ENCODE measurements at regions not wholly inside any gene's neighbourhood (a gene's known extent, or its start where the extent isn't known, plus 50 kb on each side); places are given as distances from the start of the nearest gene placed in this dataset.
"Not testable (repeated sequence)": the region's sequence is repeated elsewhere in the genome, so short reads cannot be mapped to it uniquely, and the experiment has no call there.

DNA sequence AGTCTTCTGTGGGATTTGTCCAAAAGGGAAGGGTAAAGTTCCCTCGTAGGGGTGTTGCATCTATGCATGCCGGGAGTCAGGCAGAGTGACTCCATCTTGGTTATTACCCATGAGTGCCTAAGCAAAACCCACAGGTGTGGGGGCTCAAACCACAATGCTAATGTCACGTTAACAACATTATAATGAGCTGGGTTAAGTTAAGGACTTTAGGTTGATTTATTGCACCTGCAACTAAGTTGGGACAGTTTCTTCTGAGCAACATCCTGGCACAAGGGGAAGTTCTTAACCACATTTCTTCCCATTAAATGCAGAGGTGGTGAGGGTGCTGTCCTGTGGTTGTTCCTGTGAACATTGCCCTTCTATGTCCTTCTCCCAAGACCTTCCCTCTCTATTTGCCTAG, 1596.8 kb upstream of the SLC39A10 start:
- Mint-ChIP-seq H3K36me3 (ENCODE audit: unreplicated experiment) (no peaks in the 10 kb centered on the region), H3K9me3 (ENCODE audit: unreplicated experiment) (no peaks in the 10 kb centered on the region), H3K4me3 (ENCODE audit: unreplicated experiment) (no peak overlapping the region), H3K27me3 (ENCODE audit: unreplicated experiment) (no peaks in the 10 kb centered on the region), H3K4me1 (ENCODE audit: unreplicated experiment) (no peaks in the 10 kb centered on the region), H3K27ac (ENCODE audit: unreplicated experiment) (no peak overlapping the region)
- TF ChIP-seq, protein P1, sequence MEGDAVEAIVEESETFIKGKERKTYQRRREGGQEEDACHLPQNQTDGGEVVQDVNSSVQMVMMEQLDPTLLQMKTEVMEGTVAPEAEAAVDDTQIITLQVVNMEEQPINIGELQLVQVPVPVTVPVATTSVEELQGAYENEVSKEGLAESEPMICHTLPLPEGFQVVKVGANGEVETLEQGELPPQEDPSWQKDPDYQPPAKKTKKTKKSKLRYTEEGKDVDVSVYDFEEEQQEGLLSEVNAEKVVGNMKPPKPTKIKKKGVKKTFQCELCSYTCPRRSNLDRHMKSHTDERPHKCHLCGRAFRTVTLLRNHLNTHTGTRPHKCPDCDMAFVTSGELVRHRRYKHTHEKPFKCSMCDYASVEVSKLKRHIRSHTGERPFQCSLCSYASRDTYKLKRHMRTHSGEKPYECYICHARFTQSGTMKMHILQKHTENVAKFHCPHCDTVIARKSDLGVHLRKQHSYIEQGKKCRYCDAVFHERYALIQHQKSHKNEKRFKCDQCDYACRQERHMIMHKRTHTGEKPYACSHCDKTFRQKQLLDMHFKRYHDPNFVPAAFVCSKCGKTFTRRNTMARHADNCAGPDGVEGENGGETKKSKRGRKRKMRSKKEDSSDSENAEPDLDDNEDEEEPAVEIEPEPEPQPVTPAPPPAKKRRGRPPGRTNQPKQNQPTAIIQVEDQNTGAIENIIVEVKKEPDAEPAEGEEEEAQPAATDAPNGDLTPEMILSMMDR (IDR thresholded peaks at IDR 0.05) = no peak
- DNase-seq (ENCODE audit: extremely low spot score, unreplicated experiment) = no peak

DNA sequence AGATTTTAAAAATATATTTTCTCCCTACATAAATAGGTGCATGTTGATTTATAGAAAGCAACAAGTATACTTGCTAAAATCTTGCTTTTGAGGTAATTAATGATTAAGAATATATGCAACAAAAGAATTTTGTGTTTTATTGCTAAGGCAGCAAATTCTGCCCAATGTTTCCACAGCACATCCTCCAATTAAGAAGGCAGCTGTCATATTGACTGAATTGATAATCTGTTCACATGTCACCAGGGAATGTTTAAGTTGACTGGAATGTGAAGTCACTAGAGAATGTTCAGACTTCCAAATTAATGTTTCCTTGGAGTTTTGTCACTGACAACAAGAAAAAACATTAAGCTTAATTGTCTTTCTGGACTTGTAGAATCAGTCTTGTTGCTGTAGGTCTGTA, 1602.7 kb upstream of the SLC39A10 start:
- no peak overlapping the region for H3K27ac Mint-ChIP-seq (ENCODE audit: unreplicated experiment)
- H3K36me3 Mint-ChIP-seq (ENCODE audit: unreplicated experiment) = no peaks in the 10 kb centered on the region
- no peak for DNase-seq (ENCODE audit: extremely low spot score, unreplicated experiment)
- no peak overlapping the region for H3K4me3 Mint-ChIP-seq (ENCODE audit: unreplicated experiment)
- TF ChIP-seq, protein P1 (IDR thresholded peaks at IDR 0.05) = no peak
- H3K27me3 Mint-ChIP-seq (ENCODE audit: unreplicated experiment) = no peaks in the 10 kb centered on the region
- no peaks in the 10 kb centered on the region for H3K9me3 Mint-ChIP-seq (ENCODE audit: unreplicated experiment)
- peaks cover 2% of the 10 kb centered on the region for H3K4me1 Mint-ChIP-seq (ENCODE audit: unreplicated experiment)

DNA sequence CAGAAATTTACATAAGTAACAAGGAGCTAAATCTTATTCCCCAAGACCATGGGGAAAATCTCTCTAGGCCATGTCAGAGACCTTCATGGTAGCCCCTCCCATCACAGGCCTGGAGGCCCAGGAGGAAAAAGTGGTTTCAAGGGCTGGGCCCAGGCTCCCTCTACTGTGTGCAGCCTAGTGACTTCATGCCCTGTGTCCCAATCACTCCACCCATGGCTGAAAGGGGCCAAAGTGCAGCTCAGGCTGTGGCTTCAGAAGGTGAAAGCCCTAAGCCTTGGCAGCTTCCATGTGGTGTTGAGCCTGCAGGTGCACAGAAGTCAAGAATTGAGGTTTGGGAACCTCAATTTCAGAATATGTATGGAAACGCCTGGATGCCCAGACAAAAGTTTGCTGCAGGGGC, 1612.7 kb upstream of the SLC39A10 start:
- Mint-ChIP-seq H3K4me3 (ENCODE audit: unreplicated experiment) (no peak overlapping the region), H3K4me1 (ENCODE audit: unreplicated experiment) (no peaks in the 10 kb centered on the region), H3K27ac (ENCODE audit: unreplicated experiment) (no peak overlapping the region), H3K9me3 (ENCODE audit: unreplicated experiment) (no peaks in the 10 kb centered on the region), H3K36me3 (ENCODE audit: unreplicated experiment) (no peaks in the 10 kb centered on the region), H3K27me3 (ENCODE audit: unreplicated experiment) (no peaks in the 10 kb centered on the region)
- no peak for DNase-seq (ENCODE audit: extremely low spot score, unreplicated experiment)
- TF ChIP-seq, protein P1 (IDR thresholded peaks at IDR 0.05) = no peak

DNA sequence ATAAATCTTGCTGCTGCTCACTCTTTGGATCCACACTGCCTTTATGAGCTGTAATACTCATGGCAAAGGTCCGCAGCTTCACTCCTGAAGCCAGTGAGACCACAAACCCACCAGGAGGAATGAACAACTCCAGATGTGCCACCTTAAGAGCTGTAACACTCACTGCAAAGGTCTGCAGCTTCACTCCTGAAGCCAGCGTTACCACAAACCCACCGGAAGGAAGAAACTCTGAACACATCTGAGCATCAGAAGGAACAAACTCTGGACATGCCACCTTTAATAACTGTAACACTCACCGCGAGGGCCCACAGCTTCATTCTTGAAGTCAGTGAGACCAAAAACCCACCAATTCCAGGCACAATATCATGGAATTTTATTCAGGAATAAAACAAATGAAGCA, 1635.9 kb upstream of the SLC39A10 start:
- not testable (repeated sequence) for H3K4me3 Mint-ChIP-seq (ENCODE audit: unreplicated experiment); H3K4me1 Mint-ChIP-seq (ENCODE audit: unreplicated experiment); DNase-seq (ENCODE audit: extremely low spot score, unreplicated experiment)

DNA sequence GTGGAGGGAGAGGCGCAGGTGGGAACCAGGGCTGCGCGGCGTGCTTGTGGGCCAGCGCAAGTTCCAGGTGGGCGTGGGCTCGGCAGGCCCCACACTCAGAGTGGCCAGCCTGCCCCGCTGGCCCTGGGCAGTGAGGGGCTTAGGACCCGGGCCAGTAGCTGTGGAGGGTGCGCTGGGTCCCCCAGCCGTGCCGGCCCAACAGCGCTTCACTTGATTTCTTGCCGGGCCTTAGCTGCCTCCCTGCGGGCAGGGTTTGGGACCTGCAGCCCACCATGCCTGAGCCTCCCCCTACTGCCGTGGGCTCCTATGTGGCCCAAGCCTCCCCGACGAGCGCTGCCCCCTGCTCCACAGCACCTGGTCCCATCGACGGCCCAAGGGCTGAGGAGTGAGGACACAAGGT, 1636.9 kb upstream of the SLC39A10 start:
- no peak overlapping the region for H3K27ac Mint-ChIP-seq (ENCODE audit: unreplicated experiment)
- no peaks in the 10 kb centered on the region for H3K4me1 Mint-ChIP-seq (ENCODE audit: unreplicated experiment)
- no peaks in the 10 kb centered on the region for H3K27me3 Mint-ChIP-seq (ENCODE audit: unreplicated experiment)
- peaks cover 2% of the 10 kb centered on the region for H3K36me3 Mint-ChIP-seq (ENCODE audit: unreplicated experiment)
- no peak for DNase-seq (ENCODE audit: extremely low spot score, unreplicated experiment)
- peaks cover 8% of the 10 kb centered on the region for H3K9me3 Mint-ChIP-seq (ENCODE audit: unreplicated experiment)
- H3K4me3 Mint-ChIP-seq (ENCODE audit: unreplicated experiment) = no peak overlapping the region
- TF ChIP-seq, protein P1 (IDR thresholded peaks at IDR 0.05) = no peak

More for the DNA sequence above, 1635.9 kb upstream of the SLC39A10 start:
- H3K9me3 Mint-ChIP-seq (ENCODE audit: unreplicated experiment); H3K36me3 Mint-ChIP-seq (ENCODE audit: unreplicated experiment); H3K27ac Mint-ChIP-seq (ENCODE audit: unreplicated experiment); H3K27me3 Mint-ChIP-seq (ENCODE audit: unreplicated experiment): not testable (repeated sequence)

DNA sequence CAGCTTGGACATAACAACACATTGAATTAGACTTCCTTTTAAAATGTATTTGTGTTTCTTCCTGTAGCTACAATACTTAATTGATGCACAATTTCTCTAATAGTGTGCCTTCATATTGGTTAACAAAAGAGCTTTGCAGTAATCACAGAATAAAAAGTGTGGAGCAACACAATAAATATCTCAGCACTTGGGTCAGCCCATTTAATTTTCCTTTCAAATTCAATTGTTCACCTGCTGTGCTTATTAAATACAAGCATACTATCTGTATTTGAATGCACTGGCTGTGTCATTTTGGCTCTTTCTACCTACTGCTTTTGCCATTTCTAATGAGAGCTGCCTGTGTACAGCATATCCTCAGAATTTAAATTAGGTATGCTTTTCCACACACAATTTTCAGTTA, 1641.3 kb upstream of the SLC39A10 start:
- Mint-ChIP-seq H3K4me1 (ENCODE audit: unreplicated experiment) (no peaks in the 10 kb centered on the region), H3K27ac (ENCODE audit: unreplicated experiment) (no peak overlapping the region), H3K27me3 (ENCODE audit: unreplicated experiment) (no peaks in the 10 kb centered on the region), H3K36me3 (ENCODE audit: unreplicated experiment) (no peaks in the 10 kb centered on the region), H3K9me3 (ENCODE audit: unreplicated experiment) (no peaks in the 10 kb centered on the region), H3K4me3 (ENCODE audit: unreplicated experiment) (no peak overlapping the region)
- DNase-seq (ENCODE audit: extremely low spot score, unreplicated experiment) = no peak
- TF ChIP-seq, protein P1 (IDR thresholded peaks at IDR 0.05) = no peak

Measured in osteocyte (in vitro differentiated cells).